ENCODE measurements at regions not wholly inside any gene's neighbourhood (a gene's known extent, or its start where the extent isn't known, plus 50 kb on each side); places are given as distances from the start of the nearest gene placed in this dataset.

DNA sequence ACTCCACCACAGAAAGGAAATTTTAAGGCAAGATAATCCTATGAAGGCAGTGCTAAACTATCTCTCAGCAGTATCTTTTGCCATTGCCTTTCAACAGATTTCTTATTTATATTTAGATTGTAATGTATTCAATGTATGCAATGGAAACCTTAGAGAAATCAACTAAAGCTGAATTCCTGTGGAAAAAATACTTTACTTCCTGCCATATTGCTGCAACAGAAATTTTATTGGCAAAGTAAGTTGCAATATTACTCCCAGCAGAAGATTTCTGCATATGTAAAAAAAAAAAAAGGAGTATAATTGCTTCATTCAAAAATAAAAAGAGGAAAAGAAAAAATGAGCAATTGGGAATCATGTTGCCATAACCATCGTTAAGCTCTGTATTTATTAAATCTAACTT, 454.6 kb upstream of the CD180 start:
- Mint-ChIP-seq H3K9me3 (0 out of 2 replicates have a peak, but pooled peaks cover under 1% of the 10 kb centered on the region), H3K27ac (no peak overlapping the region), H3K4me1 (peaks cover 13% of the 10 kb centered on the region), H3K4me3 (no peak overlapping the region), H3K36me3 (no peaks in the 10 kb centered on the region), H3K27me3 (ENCODE audit: low read depth) (no peaks in the 10 kb centered on the region)
- DNase-seq (ENCODE audit: low spot score), result no peak
- POLR2A ChIA-PET, result no interaction called here
- no peak for ATAC-seq
- TF ChIP-seq NR1H2 (CRISPR knock-in tag; IDR thresholded peaks at IDR 0.05) (no peak), FOXJ3 (CRISPR knock-in tag; IDR thresholded peaks at IDR 0.05; ENCODE audit: borderline replicate concordance) (no peak), ZNF396 (CRISPR knock-in tag; IDR thresholded peaks at IDR 0.05; ENCODE audit: borderline replicate concordance) (no peak), TEAD4 (CRISPR knock-in tag; IDR thresholded peaks at IDR 0.05) (no peak), RELA (CRISPR knock-in tag; IDR thresholded peaks at IDR 0.05; ENCODE audit: borderline replicate concordance) (no peak)
- TF ChIP-seq, protein P1, sequence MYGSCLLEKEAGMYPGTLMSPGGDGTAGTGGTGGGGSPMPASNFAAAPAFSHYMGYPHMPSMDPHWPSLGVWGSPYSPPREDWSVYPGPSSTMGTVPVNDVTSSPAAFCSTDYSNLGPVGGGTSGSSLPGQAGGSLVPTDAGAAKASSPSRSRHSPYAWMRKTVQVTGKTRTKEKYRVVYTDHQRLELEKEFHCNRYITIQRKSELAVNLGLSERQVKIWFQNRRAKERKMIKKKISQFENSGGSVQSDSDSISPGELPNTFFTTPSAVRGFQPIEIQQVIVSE (CRISPR knock-in tag; IDR thresholded peaks at IDR 0.05; ENCODE audit: borderline replicate concordance), result no peak
- TF ChIP-seq, protein P2, sequence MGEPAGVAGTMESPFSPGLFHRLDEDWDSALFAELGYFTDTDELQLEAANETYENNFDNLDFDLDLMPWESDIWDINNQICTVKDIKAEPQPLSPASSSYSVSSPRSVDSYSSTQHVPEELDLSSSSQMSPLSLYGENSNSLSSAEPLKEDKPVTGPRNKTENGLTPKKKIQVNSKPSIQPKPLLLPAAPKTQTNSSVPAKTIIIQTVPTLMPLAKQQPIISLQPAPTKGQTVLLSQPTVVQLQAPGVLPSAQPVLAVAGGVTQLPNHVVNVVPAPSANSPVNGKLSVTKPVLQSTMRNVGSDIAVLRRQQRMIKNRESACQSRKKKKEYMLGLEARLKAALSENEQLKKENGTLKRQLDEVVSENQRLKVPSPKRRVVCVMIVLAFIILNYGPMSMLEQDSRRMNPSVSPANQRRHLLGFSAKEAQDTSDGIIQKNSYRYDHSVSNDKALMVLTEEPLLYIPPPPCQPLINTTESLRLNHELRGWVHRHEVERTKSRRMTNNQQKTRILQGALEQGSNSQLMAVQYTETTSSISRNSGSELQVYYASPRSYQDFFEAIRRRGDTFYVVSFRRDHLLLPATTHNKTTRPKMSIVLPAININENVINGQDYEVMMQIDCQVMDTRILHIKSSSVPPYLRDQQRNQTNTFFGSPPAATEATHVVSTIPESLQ (CRISPR knock-in tag; IDR thresholded peaks at IDR 0.05), result no peak
- TF ChIP-seq, protein P3, sequence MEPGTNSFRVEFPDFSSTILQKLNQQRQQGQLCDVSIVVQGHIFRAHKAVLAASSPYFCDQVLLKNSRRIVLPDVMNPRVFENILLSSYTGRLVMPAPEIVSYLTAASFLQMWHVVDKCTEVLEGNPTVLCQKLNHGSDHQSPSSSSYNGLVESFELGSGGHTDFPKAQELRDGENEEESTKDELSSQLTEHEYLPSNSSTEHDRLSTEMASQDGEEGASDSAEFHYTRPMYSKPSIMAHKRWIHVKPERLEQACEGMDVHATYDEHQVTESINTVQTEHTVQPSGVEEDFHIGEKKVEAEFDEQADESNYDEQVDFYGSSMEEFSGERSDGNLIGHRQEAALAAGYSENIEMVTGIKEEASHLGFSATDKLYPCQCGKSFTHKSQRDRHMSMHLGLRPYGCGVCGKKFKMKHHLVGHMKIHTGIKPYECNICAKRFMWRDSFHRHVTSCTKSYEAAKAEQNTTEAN (CRISPR knock-in tag; IDR thresholded peaks at IDR 0.05), result no peak
- TF ChIP-seq, protein P4, sequence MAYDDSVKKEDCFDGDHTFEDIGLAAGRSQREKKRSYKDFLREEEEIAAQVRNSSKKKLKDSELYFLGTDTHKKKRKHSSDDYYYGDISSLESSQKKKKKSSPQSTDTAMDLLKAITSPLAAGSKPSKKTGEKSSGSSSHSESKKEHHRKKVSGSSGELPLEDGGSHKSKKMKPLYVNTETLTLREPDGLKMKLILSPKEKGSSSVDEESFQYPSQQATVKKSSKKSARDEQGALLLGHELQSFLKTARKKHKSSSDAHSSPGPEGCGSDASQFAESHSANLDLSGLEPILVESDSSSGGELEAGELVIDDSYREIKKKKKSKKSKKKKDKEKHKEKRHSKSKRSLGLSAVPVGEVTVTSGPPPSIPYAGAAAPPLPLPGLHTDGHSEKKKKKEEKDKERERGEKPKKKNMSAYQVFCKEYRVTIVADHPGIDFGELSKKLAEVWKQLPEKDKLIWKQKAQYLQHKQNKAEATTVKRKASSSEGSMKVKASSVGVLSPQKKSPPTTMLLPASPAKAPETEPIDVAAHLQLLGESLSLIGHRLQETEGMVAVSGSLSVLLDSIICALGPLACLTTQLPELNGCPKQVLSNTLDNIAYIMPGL (CRISPR knock-in tag; IDR thresholded peaks at IDR 0.05), result no peak
- TF ChIP-seq, protein P5, sequence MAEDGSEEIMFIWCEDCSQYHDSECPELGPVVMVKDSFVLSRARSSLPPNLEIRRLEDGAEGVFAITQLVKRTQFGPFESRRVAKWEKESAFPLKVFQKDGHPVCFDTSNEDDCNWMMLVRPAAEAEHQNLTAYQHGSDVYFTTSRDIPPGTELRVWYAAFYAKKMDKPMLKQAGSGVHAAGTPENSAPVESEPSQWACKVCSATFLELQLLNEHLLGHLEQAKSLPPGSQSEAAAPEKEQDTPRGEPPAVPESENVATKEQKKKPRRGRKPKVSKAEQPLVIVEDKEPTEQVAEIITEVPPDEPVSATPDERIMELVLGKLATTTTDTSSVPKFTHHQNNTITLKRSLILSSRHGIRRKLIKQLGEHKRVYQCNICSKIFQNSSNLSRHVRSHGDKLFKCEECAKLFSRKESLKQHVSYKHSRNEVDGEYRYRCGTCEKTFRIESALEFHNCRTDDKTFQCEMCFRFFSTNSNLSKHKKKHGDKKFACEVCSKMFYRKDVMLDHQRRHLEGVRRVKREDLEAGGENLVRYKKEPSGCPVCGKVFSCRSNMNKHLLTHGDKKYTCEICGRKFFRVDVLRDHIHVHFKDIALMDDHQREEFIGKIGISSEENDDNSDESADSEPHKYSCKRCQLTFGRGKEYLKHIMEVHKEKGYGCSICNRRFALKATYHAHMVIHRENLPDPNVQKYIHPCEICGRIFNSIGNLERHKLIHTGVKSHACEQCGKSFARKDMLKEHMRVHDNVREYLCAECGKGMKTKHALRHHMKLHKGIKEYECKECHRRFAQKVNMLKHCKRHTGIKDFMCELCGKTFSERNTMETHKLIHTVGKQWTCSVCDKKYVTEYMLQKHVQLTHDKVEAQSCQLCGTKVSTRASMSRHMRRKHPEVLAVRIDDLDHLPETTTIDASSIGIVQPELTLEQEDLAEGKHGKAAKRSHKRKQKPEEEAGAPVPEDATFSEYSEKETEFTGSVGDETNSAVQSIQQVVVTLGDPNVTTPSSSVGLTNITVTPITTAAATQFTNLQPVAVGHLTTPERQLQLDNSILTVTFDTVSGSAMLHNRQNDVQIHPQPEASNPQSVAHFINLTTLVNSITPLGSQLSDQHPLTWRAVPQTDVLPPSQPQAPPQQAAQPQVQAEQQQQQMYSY (CRISPR knock-in tag; IDR thresholded peaks at IDR 0.05), result no peak
- TF ChIP-seq, protein P6, sequence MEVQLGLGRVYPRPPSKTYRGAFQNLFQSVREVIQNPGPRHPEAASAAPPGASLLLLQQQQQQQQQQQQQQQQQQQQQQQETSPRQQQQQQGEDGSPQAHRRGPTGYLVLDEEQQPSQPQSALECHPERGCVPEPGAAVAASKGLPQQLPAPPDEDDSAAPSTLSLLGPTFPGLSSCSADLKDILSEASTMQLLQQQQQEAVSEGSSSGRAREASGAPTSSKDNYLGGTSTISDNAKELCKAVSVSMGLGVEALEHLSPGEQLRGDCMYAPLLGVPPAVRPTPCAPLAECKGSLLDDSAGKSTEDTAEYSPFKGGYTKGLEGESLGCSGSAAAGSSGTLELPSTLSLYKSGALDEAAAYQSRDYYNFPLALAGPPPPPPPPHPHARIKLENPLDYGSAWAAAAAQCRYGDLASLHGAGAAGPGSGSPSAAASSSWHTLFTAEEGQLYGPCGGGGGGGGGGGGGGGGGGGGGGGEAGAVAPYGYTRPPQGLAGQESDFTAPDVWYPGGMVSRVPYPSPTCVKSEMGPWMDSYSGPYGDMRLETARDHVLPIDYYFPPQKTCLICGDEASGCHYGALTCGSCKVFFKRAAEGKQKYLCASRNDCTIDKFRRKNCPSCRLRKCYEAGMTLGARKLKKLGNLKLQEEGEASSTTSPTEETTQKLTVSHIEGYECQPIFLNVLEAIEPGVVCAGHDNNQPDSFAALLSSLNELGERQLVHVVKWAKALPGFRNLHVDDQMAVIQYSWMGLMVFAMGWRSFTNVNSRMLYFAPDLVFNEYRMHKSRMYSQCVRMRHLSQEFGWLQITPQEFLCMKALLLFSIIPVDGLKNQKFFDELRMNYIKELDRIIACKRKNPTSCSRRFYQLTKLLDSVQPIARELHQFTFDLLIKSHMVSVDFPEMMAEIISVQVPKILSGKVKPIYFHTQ (CRISPR knock-in tag; IDR thresholded peaks at IDR 0.05), result no peak
- TF ChIP-seq, protein P7, sequence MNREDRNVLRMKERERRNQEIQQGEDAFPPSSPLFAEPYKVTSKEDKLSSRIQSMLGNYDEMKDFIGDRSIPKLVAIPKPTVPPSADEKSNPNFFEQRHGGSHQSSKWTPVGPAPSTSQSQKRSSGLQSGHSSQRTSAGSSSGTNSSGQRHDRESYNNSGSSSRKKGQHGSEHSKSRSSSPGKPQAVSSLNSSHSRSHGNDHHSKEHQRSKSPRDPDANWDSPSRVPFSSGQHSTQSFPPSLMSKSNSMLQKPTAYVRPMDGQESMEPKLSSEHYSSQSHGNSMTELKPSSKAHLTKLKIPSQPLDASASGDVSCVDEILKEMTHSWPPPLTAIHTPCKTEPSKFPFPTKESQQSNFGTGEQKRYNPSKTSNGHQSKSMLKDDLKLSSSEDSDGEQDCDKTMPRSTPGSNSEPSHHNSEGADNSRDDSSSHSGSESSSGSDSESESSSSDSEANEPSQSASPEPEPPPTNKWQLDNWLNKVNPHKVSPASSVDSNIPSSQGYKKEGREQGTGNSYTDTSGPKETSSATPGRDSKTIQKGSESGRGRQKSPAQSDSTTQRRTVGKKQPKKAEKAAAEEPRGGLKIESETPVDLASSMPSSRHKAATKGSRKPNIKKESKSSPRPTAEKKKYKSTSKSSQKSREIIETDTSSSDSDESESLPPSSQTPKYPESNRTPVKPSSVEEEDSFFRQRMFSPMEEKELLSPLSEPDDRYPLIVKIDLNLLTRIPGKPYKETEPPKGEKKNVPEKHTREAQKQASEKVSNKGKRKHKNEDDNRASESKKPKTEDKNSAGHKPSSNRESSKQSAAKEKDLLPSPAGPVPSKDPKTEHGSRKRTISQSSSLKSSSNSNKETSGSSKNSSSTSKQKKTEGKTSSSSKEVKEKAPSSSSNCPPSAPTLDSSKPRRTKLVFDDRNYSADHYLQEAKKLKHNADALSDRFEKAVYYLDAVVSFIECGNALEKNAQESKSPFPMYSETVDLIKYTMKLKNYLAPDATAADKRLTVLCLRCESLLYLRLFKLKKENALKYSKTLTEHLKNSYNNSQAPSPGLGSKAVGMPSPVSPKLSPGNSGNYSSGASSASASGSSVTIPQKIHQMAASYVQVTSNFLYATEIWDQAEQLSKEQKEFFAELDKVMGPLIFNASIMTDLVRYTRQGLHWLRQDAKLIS (CRISPR knock-in tag; IDR thresholded peaks at IDR 0.05; ENCODE audit: borderline replicate concordance), result no peak
- TF ChIP-seq, protein P8, sequence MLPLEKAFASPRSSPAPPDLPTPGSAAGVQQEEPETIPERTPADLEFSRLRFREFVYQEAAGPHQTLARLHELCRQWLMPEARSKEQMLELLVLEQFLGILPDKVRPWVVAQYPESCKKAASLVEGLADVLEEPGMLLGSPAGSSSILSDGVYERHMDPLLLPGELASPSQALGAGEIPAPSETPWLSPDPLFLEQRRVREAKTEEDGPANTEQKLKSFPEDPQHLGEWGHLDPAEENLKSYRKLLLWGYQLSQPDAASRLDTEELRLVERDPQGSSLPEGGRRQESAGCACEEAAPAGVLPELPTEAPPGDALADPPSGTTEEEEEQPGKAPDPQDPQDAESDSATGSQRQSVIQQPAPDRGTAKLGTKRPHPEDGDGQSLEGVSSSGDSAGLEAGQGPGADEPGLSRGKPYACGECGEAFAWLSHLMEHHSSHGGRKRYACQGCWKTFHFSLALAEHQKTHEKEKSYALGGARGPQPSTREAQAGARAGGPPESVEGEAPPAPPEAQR (CRISPR knock-in tag; IDR thresholded peaks at IDR 0.05), result no peak
- CTCF ChIA-PET, result no interaction called here

Measured in WTC11 (cell line).